NCI-H1092 (cell line): ENCODE measurements at regions not wholly inside any gene's neighbourhood (a gene's known extent, or its start where the extent isn't known, plus 50 kb on each side); places are given as distances from the start of the nearest gene placed in this dataset.

Experiments
- DNase-seq: peaks from one replicate; lab custom pipeline; 2025; lab: John Stamatoyannopoulos, UW

GRCh38 chr14:85752175-85752574 is 222.2 kb downstream of the FLRT2 start:
- no peak for DNase-seq

GRCh38 chr14:85744573-85744972 is 214.6 kb downstream of the FLRT2 start:
- DNase-seq: no peak

GRCh38 chr14:85732031-85732430 is 202.1 kb downstream of the FLRT2 start:
- no peak for DNase-seq

GRCh38 chr14:85731186-85731585 is 201.2 kb downstream of the FLRT2 start:
- no peak for DNase-seq

GRCh38 chr14:85728476-85729065 is 198.6 kb downstream of the FLRT2 start:
- no peak for DNase-seq

GRCh38 chr14:85714069-85714468 is 184.1 kb downstream of the FLRT2 start:
- no peak for DNase-seq

GRCh38 chr14:85711620-85712019 is 181.7 kb downstream of the FLRT2 start:
- no peak for DNase-seq
